Vagina (tissue), 2 donors: ENCODE measurements at regions not wholly inside any gene's neighbourhood (a gene's known extent, or its start where the extent isn't known, plus 50 kb on each side); places are given as distances from the start of the nearest gene placed in this dataset.

ENCODE experiments used
- DNase-seq, 2 donors: peaks; one replicate each; pipeline ENCODE4 v3.0.0-alpha.2; 2017; ENCODE audit errors: extremely low spot score in 2 of 2
- H3K27ac ChIP-seq: fragments of 200-600 bp; sonication (generic); one replicate; pipeline ENCODE4 v1.5.1; 2019
- H3K27me3 ChIP-seq: fragments of 200-600 bp; sonication (generic); one replicate; pipeline ENCODE4 v1.5.1; 2019
- H3K36me3 ChIP-seq, 2 donors: fragments of 200-600 bp; sonication (generic); one replicate each; pipeline ENCODE4 v1.5.1; 2017 to 2019
- H3K4me1 ChIP-seq: fragments of 200-600 bp; sonication (generic); one replicate; pipeline ENCODE4 v1.5.1; 2019
- H3K4me3 ChIP-seq, 2 donors: fragments of 200-600 bp; sonication (generic); 1 replicate in 1 of 2; 2 replicates in 1 of 2; pipeline ENCODE4 v1.5.1; 2016 to 2019
- H3K9me3 ChIP-seq: fragments of 200-600 bp; sonication (generic); one replicate; pipeline ENCODE4 v1.5.1; 2019
- POLR2A ChIP-seq, 2 donors: fragments of 450-650 bp; IDR thresholded peaks; one replicate each; pipeline ENCODE4 v1.6.1; 2017; ENCODE audit warnings: antibody characterized with exemption in 2 of 2, mild to moderate bottlenecking in 2 of 2, moderate library complexity in 2 of 2
- POLR2AphosphoS5 ChIP-seq, 2 donors: sonication (generic); formaldehyde crosslinking; IDR thresholded peaks; one replicate each; pipeline ENCODE4 v1.9.0; 2017; ENCODE audit warnings: antibody characterized with exemption in 2 of 2, mild to moderate bottlenecking in 2 of 2, low read depth in 1 of 2; ENCODE audit not compliant: insufficient read depth in 1 of 2
- intact Hi-C: fragments of 100-400 bp; cut with DNase I; formaldehyde crosslinking; loops from one replicate; pipeline ENCODE4 v1.15.1; 2023
- TF ChIP-seq, protein P1 (sequence below), 3 experiments: fragments of 450-650 bp in 2 of 3; fragments of 200-600 bp in 1 of 3; sonication (generic) in 1 of 3; IDR thresholded peaks; one replicate each; pipeline ENCODE4 v1.5.1; 2017 to 2019; ENCODE audit warnings: antibody characterized with exemption in 3 of 3, mild to moderate bottlenecking in 2 of 3, moderate library complexity in 2 of 3

DNA sequence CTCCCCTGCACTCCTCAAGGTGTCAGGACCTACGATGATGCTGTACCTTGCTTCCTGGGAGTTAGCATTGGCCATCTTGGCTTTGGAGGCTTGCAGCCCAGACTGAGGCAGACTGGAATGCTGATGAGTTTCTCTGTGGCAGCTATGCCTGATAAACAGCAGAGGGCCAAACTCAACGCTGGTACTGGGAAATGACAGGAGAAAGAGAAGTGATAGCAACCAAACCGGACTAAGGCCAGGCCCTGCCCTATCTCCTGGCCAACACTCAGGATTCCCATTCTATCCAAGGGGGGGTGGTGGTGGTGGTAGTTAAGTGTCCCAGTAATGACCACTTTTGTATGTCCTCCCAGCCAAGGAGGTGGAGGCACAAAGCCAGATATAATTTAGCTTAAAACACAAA, 90.0 kb upstream of the DTNBP1 start:
- DNase-seq = no peak
- TF ChIP-seq, protein P1, sequence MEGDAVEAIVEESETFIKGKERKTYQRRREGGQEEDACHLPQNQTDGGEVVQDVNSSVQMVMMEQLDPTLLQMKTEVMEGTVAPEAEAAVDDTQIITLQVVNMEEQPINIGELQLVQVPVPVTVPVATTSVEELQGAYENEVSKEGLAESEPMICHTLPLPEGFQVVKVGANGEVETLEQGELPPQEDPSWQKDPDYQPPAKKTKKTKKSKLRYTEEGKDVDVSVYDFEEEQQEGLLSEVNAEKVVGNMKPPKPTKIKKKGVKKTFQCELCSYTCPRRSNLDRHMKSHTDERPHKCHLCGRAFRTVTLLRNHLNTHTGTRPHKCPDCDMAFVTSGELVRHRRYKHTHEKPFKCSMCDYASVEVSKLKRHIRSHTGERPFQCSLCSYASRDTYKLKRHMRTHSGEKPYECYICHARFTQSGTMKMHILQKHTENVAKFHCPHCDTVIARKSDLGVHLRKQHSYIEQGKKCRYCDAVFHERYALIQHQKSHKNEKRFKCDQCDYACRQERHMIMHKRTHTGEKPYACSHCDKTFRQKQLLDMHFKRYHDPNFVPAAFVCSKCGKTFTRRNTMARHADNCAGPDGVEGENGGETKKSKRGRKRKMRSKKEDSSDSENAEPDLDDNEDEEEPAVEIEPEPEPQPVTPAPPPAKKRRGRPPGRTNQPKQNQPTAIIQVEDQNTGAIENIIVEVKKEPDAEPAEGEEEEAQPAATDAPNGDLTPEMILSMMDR (IDR thresholded peaks at IDR 0.05) = no peak
- TF ChIP-seq POLR2AphosphoS5 (IDR thresholded peaks at IDR 0.05; ENCODE audit: insufficient read depth in 1 of 2, low read depth in 1 of 2) (no peak), POLR2A (IDR thresholded peaks at IDR 0.05) (no peak)
- no peak overlapping the region for H3K27ac ChIP-seq
- H3K27me3 ChIP-seq = no peaks in the 10 kb centered on the region
- intact Hi-C loops = no loop called here
- H3K9me3 ChIP-seq = no peaks in the 10 kb centered on the region
- peaks cover 8% of the 10 kb centered on the region for H3K4me1 ChIP-seq
- H3K36me3 ChIP-seq = no peaks in the 10 kb centered on the region
- H3K4me3 ChIP-seq = no peak overlapping the region

DNA sequence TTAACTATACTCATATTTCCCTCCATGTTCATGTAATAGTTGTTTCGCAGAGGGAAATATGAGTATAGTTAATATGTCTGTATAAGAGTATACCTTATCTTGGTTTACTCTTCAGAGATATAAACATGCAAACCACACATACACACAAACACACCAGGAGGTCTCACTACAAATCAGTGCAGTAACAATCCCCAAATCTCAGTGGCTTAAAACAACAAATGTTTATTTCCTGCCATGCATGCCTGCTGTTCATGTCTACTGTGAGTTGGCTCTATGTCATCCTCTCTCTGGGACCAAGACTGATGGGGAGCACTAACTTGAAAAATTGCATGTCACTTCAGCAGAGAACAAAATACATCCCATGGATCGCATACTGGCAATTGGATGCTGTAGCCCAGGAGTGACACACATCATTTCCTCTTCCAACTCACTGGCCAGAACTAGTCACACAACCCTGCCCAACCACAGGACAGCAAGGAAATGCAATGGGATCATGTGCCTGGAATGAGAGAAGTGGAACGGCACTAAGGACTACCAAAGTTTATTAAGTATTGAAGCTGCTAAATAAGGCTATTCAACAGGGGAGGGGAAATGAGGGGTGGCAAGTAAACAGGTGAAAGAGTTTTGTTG, 89.0 kb upstream of the DTNBP1 start:
- Histone ChIP-seq H3K4me3 (no peak overlapping the region), H3K27me3 (no peaks in the 10 kb centered on the region), H3K9me3 (no peaks in the 10 kb centered on the region), H3K36me3 (no peaks in the 10 kb centered on the region), H3K27ac (no peak overlapping the region), H3K4me1 (peaks cover 8% of the 10 kb centered on the region)
- intact Hi-C loops = no loop called here
- TF ChIP-seq POLR2A (IDR thresholded peaks at IDR 0.05) (no peak), POLR2AphosphoS5 (IDR thresholded peaks at IDR 0.05; ENCODE audit: insufficient read depth in 1 of 2, low read depth in 1 of 2) (no peak)
- TF ChIP-seq, protein P1 (IDR thresholded peaks at IDR 0.05) = no peak
- no peak for DNase-seq

DNA sequence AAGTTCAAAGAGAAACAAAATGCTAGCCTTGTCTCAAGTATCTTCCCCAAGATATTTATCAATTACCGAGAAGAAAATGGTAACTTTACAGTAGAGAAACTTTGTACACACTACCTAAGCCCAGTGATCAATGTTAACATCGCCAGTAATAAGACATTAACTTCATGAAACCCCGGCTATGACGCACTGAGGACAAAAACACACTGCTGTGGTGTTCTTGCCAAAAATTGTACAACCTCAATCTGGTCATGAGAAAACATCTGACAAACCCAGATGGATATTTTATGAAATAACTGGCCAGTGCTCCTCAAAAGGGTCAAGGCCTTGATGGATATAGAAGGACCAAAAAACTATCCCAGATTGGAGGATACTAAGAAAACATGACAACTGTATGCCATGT, 85.5 kb upstream of the DTNBP1 start:
- H3K4me3 ChIP-seq = no peak overlapping the region
- H3K27me3 ChIP-seq = no peaks in the 10 kb centered on the region
- H3K36me3 ChIP-seq = no peaks in the 10 kb centered on the region
- H3K9me3 ChIP-seq = no peaks in the 10 kb centered on the region
- intact Hi-C loops = no loop called here
- H3K27ac ChIP-seq = no peak overlapping the region
- no peak for DNase-seq
- H3K4me1 ChIP-seq = no peaks in the 10 kb centered on the region
- TF ChIP-seq POLR2A (IDR thresholded peaks at IDR 0.05) = no peak
- TF ChIP-seq, protein P1 (IDR thresholded peaks at IDR 0.05) = no peak
- TF ChIP-seq POLR2AphosphoS5 (IDR thresholded peaks at IDR 0.05; ENCODE audit: insufficient read depth in 1 of 2, low read depth in 1 of 2) = no peak

DNA sequence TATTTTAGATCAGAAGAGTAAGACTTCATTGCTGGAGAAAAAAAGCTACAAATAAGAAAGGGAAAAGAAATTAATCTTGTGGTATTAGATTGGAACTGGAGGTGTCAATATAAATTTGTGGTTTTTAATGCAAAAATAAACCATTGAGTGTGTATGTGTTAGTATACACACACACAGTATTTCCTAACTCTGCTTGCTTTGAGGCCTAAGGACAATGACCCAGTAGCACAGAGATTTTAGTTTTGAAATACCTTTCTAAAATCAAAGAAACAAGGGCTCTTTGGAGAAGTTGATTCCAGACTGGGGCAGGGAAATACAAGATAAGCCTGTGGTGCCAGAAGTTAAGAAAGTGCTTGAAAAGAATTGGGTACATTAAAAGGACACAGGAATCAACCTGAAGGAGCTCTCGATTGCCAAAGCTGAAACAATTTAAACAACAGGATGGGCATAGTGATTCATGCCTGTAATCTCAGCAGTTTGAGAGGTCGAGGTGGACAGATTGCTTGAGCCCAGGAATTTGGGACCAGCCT, 84.6 kb upstream of the DTNBP1 start:
- no peaks in the 10 kb centered on the region for H3K9me3 ChIP-seq
- DNase-seq = no peak
- no peaks in the 10 kb centered on the region for H3K27me3 ChIP-seq
- intact Hi-C loops = no loop called here
- no peak overlapping the region for H3K4me3 ChIP-seq
- H3K27ac ChIP-seq = no peak overlapping the region
- TF ChIP-seq POLR2A (IDR thresholded peaks at IDR 0.05) (no peak), POLR2AphosphoS5 (IDR thresholded peaks at IDR 0.05; ENCODE audit: insufficient read depth in 1 of 2, low read depth in 1 of 2) (no peak)
- TF ChIP-seq, protein P1 (IDR thresholded peaks at IDR 0.05) = no peak
- no peaks in the 10 kb centered on the region for H3K4me1 ChIP-seq
- no peaks in the 10 kb centered on the region for H3K36me3 ChIP-seq

DNA sequence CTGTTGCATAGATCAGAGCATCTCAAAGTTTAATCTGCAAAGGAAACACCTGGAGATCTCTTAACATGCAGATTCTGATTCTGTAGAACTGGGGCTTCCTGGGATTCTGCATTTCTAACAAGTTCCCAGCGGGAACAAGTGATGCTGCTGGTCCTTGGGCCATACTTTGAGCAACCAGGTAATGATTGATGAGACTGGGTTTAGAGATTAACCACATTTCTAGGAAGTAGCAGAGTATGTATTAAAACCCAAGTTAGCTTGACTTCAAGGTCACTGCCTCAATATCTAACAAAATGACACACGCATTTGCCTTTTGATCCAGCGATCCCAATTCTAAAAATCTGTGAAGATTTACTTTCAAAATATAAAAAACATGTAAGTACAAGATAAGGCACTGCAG, 83.0 kb upstream of the DTNBP1 start:
- TF ChIP-seq POLR2A (IDR thresholded peaks at IDR 0.05) (no peak), POLR2AphosphoS5 (IDR thresholded peaks at IDR 0.05; ENCODE audit: insufficient read depth in 1 of 2, low read depth in 1 of 2) (no peak)
- TF ChIP-seq, protein P1 (IDR thresholded peaks at IDR 0.05) = no peak
- Histone ChIP-seq H3K4me1 (no peaks in the 10 kb centered on the region), H3K27me3 (no peaks in the 10 kb centered on the region), H3K36me3 (no peaks in the 10 kb centered on the region), H3K9me3 (no peaks in the 10 kb centered on the region), H3K4me3 (no peak overlapping the region), H3K27ac (no peak overlapping the region)
- no peak for DNase-seq
- intact Hi-C loops = no loop called here
